MM.1S (cell line): ENCODE measurements at regions not wholly inside any gene's neighbourhood (a gene's known extent, or its start where the extent isn't known, plus 50 kb on each side); places are given as distances from the start of the nearest gene placed in this dataset.

Experiments used
- DNase-seq: peaks from one replicate; pipeline ENCODE4 v3.0.0-alpha.2; 2015
- H2AFZ ChIP-seq: fragments of 300-600 bp; sonication (generic); 2 replicates; pipeline ENCODE4 v1.6.0; 2016; ENCODE audit warnings: antibody characterized with exemption, low read length
- H3F3A ChIP-seq: fragments of 300-600 bp; sonication (generic); 2 replicates; pipeline ENCODE4 v1.6.1; 2016; ENCODE audit warnings: mild to moderate bottlenecking, antibody characterized with exemption, low read length, moderate library complexity, mixed read lengths; ENCODE audit not compliant: insufficient read depth
- H3K27ac ChIP-seq: fragments of 300-600 bp; sonication (generic); 2 replicates; pipeline ENCODE4 v1.5.1; 2016; ENCODE audit warnings: mild to moderate bottlenecking, low read length
- H3K27me3 ChIP-seq: fragments of 300-600 bp; sonication (generic); replicated peaks from 2 replicates; pipeline ENCODE4 v1.6.0; 2016; ENCODE audit warnings: low read length; ENCODE audit not compliant: insufficient read depth
- H3K36me3 ChIP-seq: fragments of 300-600 bp; sonication (generic); replicated peaks from 2 replicates; pipeline ENCODE4 v1.6.1; 2016; ENCODE audit warnings: mild to moderate bottlenecking, low read length, mixed read lengths; ENCODE audit not compliant: insufficient read depth
- H3K4me1 ChIP-seq: fragments of 300-600 bp; sonication (generic); 2 replicates; pipeline ENCODE4 v1.6.1; 2016; ENCODE audit warnings: low read length, mixed read lengths
- H3K4me2 ChIP-seq: fragments of 300-600 bp; sonication (generic); 2 replicates; pipeline ENCODE4 v1.6.0; 2016; ENCODE audit warnings: low read depth, low read length
- H3K4me3 ChIP-seq: fragments of 300-600 bp; sonication (generic); 2 replicates; pipeline ENCODE4 v1.5.1; 2016; ENCODE audit warnings: low read length, mixed read lengths
- H3K79me2 ChIP-seq: fragments of 300-600 bp; sonication (generic); 2 replicates; pipeline ENCODE4 v1.6.1; 2016; ENCODE audit warnings: mixed run types, low read length, mixed read lengths
- H3K9ac ChIP-seq: fragments of 300-600 bp; sonication (generic); 2 replicates; pipeline ENCODE4 v1.6.1; 2016; ENCODE audit warnings: low read length, mixed read lengths
- H3K9me2 ChIP-seq: fragments of 300-600 bp; sonication (generic); replicated peaks from 2 replicates; pipeline ENCODE4 v1.6.1; 2016; ENCODE audit warnings: mild to moderate bottlenecking, low read length, mixed read lengths; ENCODE audit not compliant: insufficient read depth
- H3K9me3 ChIP-seq: fragments of 300-600 bp; sonication (generic); replicated peaks from 2 replicates; pipeline ENCODE4 v1.6.1; 2016; ENCODE audit warnings: mild to moderate bottlenecking, low read length, mixed read lengths; ENCODE audit not compliant: insufficient read depth
- H4K20me1 ChIP-seq: fragments of 300-600 bp; sonication (generic); 2 replicates; pipeline ENCODE4 v1.6.1; 2016; ENCODE audit warnings: mild to moderate bottlenecking, low read length, moderate library complexity, mixed read lengths; ENCODE audit not compliant: insufficient read depth
- EZH2 ChIP-seq: fragments of 300-600 bp; sonication (generic); optimal IDR thresholded peaks from 2 replicates; pipeline ENCODE3; 2017; ENCODE audit warnings: low read depth, mild to moderate bottlenecking, antibody characterized with exemption, low read length, mixed read lengths
- EZH2phosphoT487 ChIP-seq: fragments of 300-600 bp; sonication (generic); IDR thresholded peaks from 2 replicates; pipeline ENCODE4 v1.6.1; 2018; ENCODE audit warnings: antibody characterized with exemption, low read length
- TF ChIP-seq, protein P1 (sequence below): fragments of 300-600 bp; sonication (generic); IDR thresholded peaks from 2 replicates; pipeline ENCODE4 v1.5.1; 2016; ENCODE audit warnings: antibody characterized with exemption, low read length, mixed read lengths

DNA sequence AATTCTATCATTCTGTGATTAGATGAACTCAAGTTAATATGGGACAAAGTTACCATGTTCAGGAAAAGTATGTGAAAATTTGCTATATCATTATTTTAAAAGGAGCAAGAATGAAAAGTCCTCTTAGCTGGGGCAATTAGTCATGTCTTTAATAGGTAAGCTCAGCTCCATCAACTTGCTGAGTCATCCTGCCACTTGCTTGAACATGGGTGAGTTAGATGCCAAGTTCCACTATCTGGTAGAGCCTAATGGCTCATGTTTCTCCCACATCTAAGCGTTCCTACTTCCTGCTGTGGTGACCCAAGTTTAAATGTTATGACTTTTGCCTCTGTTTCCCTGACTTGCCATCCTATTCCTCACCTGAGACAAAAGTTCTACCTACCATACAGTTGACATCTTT lies 276.8 kb downstream of the ZNF674 start:
- Histone ChIP-seq H3K9me2 (no peaks in the 10 kb centered on the region), H3K27me3 (no peaks in the 10 kb centered on the region), H3K9ac (no peak overlapping the region), H3F3A (no peaks in the 10 kb centered on the region), H3K4me2 (no peak overlapping the region), H3K9me3 (no peaks in the 10 kb centered on the region), H3K79me2 (no peaks in the 10 kb centered on the region), H4K20me1 (no peaks in the 10 kb centered on the region), H3K4me1 (no peaks in the 10 kb centered on the region), H3K27ac (no peak overlapping the region), H3K36me3 (no peaks in the 10 kb centered on the region), H2AFZ (no peak overlapping the region), H3K4me3 (no peak overlapping the region)
- DNase-seq: no peak
- TF ChIP-seq EZH2phosphoT487: no peak
- TF ChIP-seq EZH2: no peak
- TF ChIP-seq, protein P1, sequence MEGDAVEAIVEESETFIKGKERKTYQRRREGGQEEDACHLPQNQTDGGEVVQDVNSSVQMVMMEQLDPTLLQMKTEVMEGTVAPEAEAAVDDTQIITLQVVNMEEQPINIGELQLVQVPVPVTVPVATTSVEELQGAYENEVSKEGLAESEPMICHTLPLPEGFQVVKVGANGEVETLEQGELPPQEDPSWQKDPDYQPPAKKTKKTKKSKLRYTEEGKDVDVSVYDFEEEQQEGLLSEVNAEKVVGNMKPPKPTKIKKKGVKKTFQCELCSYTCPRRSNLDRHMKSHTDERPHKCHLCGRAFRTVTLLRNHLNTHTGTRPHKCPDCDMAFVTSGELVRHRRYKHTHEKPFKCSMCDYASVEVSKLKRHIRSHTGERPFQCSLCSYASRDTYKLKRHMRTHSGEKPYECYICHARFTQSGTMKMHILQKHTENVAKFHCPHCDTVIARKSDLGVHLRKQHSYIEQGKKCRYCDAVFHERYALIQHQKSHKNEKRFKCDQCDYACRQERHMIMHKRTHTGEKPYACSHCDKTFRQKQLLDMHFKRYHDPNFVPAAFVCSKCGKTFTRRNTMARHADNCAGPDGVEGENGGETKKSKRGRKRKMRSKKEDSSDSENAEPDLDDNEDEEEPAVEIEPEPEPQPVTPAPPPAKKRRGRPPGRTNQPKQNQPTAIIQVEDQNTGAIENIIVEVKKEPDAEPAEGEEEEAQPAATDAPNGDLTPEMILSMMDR: no peak

DNA sequence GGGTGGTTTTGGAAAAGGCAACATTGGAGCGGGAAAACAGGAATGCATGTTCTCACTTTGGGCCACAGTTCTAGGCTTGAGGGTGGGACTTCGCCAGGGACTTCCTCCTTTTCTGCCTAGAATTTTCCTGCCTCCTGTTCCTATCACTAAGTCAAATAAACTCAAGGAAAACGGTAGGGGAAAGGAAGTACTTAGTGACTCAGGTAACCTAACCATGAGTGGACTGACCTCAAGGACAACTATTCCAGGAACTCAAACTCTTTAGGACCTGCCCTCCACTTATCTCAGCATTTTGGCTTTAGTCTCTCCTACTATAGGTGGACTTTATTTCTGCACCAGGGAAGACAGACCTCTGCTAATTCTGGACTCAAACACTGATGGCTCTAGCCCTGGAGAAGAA lies 281.7 kb downstream of the ZNF674 start:
- Histone ChIP-seq H3K9me3 (no peaks in the 10 kb centered on the region), H3F3A (no peaks in the 10 kb centered on the region), H3K9ac (no peak overlapping the region), H4K20me1 (no peaks in the 10 kb centered on the region), H2AFZ (no peak overlapping the region), H3K4me1 (no peaks in the 10 kb centered on the region), H3K4me2 (no peak overlapping the region), H3K36me3 (no peaks in the 10 kb centered on the region), H3K9me2 (no peaks in the 10 kb centered on the region), H3K4me3 (no peak overlapping the region), H3K27ac (no peak overlapping the region), H3K27me3 (no peaks in the 10 kb centered on the region), H3K79me2 (no peaks in the 10 kb centered on the region)
- no peak for TF ChIP-seq EZH2
- no peak for DNase-seq

DNA sequence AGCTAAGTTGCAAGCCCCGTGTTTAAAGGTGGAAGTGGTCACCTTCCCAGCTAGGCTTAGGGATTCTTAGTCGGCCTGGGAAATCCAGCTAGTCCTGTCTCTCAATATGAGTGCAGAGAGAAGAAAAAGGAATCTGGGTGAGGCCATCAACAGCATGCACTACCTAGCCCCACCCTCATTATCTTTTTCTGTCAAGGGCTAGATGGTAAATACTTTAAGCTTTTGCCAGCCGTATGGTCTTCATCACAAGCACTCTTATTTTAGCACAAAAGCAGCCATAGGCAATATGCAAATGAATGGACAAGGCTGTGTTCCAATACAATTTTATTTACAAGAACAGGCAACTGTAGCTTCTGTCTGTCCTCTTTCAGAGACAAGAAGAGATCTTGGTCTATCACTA lies 282.9 kb downstream of the ZNF674 start:
- H3F3A ChIP-seq: no peaks in the 10 kb centered on the region
- no peaks in the 10 kb centered on the region for H3K4me1 ChIP-seq
- TF ChIP-seq, protein P1: no peak
- TF ChIP-seq EZH2phosphoT487: no peak
- TF ChIP-seq EZH2: no peak
- no peaks in the 10 kb centered on the region for H4K20me1 ChIP-seq
- no peaks in the 10 kb centered on the region for H3K27me3 ChIP-seq
- DNase-seq: no peak
- H3K9me3 ChIP-seq: no peaks in the 10 kb centered on the region
- H3K27ac ChIP-seq: no peak overlapping the region
- no peaks in the 10 kb centered on the region for H3K9me2 ChIP-seq
- H3K4me3 ChIP-seq: no peak overlapping the region
- H3K79me2 ChIP-seq: no peaks in the 10 kb centered on the region
- no peaks in the 10 kb centered on the region for H3K36me3 ChIP-seq
- H3K9ac ChIP-seq: no peak overlapping the region
- no peak overlapping the region for H3K4me2 ChIP-seq
- no peak overlapping the region for H2AFZ ChIP-seq

DNA sequence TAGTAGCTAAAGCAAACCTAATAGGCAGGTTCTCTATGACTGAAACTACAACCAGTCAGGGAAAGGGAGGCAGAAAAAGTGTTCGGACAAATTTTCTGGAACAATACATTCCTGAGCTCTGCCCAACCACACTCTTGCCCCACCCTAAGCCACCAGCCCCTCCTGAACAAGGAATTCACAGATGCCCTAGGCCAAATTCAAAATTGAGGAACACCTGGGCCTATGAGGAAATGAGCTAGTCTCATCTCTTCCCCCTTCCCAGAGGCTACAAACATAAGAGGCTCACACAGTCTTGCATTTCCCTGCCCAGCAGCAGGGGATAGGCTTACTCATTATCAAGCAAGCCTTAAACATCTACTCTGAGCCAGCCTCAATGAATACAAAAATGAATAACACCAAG lies 284.7 kb downstream of the ZNF674 start:
- Histone ChIP-seq H3K27ac (no peak overlapping the region), H3K4me2 (no peak overlapping the region), H3K9me3 (no peaks in the 10 kb centered on the region), H3K9ac (no peak overlapping the region), H3K36me3 (no peaks in the 10 kb centered on the region), H3K79me2 (no peaks in the 10 kb centered on the region), H3K4me1 (no peaks in the 10 kb centered on the region), H3F3A (no peaks in the 10 kb centered on the region), H2AFZ (no peak overlapping the region), H3K4me3 (no peak overlapping the region), H3K27me3 (no peaks in the 10 kb centered on the region), H3K9me2 (no peaks in the 10 kb centered on the region), H4K20me1 (no peaks in the 10 kb centered on the region)
- TF ChIP-seq, protein P1: no peak
- no peak for TF ChIP-seq EZH2phosphoT487
- no peak for TF ChIP-seq EZH2
- no peak for DNase-seq
